ENCODE measurements at regions not wholly inside any gene's neighbourhood (a gene's known extent, or its start where the extent isn't known, plus 50 kb on each side); places are given as distances from the start of the nearest gene placed in this dataset.

DNA sequence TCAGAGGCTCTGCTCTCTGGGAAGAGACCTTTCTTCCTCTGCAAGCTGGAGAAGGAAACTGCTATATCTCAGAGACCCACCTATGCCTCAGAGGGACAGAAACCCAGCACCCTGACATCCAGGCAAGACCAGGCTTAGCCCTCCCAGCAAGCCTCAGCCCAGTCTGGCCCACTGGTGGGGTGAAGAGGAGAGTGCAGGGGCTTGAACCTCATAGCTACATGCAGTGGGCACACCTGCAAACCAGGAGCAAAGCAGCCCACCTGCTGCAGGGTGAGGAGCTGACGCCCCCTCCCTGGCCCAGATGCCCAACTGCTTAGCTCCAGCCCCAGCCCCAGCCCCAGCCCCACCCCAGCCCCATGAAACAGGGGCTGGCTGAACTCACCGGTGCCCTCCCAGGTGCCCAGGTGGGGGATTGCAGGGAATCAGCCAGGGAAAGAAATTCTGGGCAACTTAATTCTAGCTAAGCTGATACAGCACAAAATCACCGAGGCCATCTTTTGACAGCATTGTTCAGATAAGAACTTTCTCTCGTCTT is 246.8 kb downstream of the BUD13 start:
- Histone ChIP-seq H3K27me3 (ENCODE audit: control insufficient read depth, insufficient read depth, low read length) (no peaks in the 10 kb centered on the region), H3K4me3 (ENCODE audit: low read length in 3 of 3) (no peak overlapping the region), H3K9me3 (ENCODE audit: control insufficient read depth in 2 of 3, insufficient read depth in 1 of 3, low read length in 3 of 3) (peaks cover 0 to 7% (median 2%) of the 10 kb centered on the region in 3 donors), H3K27ac (ENCODE audit: low read depth in 2 of 2, low read length in 2 of 2) (no peak overlapping the region), H3K9ac (ENCODE audit: low read length in 3 of 3) (no peak overlapping the region), H3K4me1 (ENCODE audit: control insufficient read depth in 2 of 3, insufficient read depth in 2 of 3, low read depth in 1 of 3, low read length in 3 of 3) (no peaks in the 10 kb centered on the region), H3K36me3 (ENCODE audit: control insufficient read depth in 2 of 3, insufficient read depth in 3 of 3, low read length in 3 of 3) (no peaks in the 10 kb centered on the region)
- DNase-seq (no peak), FAIRE-seq (no peak)
- TF ChIP-seq, protein P1, sequence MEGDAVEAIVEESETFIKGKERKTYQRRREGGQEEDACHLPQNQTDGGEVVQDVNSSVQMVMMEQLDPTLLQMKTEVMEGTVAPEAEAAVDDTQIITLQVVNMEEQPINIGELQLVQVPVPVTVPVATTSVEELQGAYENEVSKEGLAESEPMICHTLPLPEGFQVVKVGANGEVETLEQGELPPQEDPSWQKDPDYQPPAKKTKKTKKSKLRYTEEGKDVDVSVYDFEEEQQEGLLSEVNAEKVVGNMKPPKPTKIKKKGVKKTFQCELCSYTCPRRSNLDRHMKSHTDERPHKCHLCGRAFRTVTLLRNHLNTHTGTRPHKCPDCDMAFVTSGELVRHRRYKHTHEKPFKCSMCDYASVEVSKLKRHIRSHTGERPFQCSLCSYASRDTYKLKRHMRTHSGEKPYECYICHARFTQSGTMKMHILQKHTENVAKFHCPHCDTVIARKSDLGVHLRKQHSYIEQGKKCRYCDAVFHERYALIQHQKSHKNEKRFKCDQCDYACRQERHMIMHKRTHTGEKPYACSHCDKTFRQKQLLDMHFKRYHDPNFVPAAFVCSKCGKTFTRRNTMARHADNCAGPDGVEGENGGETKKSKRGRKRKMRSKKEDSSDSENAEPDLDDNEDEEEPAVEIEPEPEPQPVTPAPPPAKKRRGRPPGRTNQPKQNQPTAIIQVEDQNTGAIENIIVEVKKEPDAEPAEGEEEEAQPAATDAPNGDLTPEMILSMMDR (IDR thresholded peaks at IDR 0.05; ENCODE audit: borderline replicate concordance, extremely low read depth, insufficient read depth): no peak
- intact Hi-C loops (cut with DNase I): no loop called here

DNA sequence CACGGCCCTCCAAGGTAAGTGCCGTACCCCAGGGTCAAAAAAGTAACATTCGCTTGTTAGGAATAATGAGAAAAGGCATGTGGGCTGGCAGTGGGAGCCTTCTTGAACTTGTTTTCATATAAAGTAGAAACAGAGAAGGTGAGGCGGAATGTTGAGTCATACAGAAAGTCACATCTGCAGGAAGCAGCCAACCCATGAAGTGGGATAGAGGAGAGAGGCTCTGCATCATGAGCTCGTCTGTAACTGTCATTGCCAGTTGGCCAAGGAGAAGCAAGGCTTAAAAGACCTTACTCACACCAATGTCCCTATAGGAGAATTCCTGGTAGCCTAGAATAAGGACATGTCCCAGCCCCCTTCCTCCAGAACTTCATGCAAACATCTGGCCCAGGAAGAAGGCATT is 253.3 kb downstream of the BUD13 start:
- TF ChIP-seq, protein P1 (IDR thresholded peaks at IDR 0.05; ENCODE audit: borderline replicate concordance, extremely low read depth, insufficient read depth): no peak
- intact Hi-C loops (cut with DNase I): no loop called here
- FAIRE-seq: no peak

DNA sequence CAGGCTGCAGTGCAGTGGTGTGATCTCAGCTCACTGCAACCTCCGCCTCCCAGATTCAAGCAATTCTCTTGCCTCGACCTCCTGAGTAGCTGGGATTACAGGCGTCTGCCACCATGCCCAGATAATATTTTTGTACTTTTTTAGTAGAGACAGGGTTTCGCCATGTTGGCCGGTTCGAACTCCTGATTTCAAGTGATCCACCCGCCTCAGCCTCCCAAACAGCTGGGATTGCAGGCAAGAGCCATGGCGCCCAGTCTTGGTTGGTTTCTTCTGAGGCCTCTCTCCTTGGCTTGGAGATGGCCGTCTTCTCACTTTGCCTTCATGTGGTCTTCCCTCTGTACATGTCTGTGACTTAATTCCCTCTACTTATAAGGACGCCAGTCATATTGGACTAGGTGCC is 254.6 kb downstream of the BUD13 start:
- Histone ChIP-seq H3K27ac (ENCODE audit: low read depth in 2 of 2, low read length in 2 of 2) (no peak overlapping the region), H3K27me3 (ENCODE audit: control insufficient read depth, insufficient read depth, low read length) (peaks cover 2% of the 10 kb centered on the region), H3K4me1 (ENCODE audit: control insufficient read depth in 2 of 3, insufficient read depth in 2 of 3, low read depth in 1 of 3, low read length in 3 of 3) (no peaks in the 10 kb centered on the region), H3K36me3 (ENCODE audit: control insufficient read depth in 2 of 3, insufficient read depth in 3 of 3, low read length in 3 of 3) (no peaks in the 10 kb centered on the region), H3K9ac (ENCODE audit: low read length in 3 of 3) (no peak overlapping the region), H3K9me3 (ENCODE audit: control insufficient read depth in 2 of 3, insufficient read depth in 1 of 3, low read length in 3 of 3) (no peaks in the 10 kb centered on the region), H3K4me3 (ENCODE audit: low read length in 3 of 3) (no peak overlapping the region)
- no peak for DNase-seq
- no peak for FAIRE-seq
- TF ChIP-seq, protein P1 (IDR thresholded peaks at IDR 0.05; ENCODE audit: borderline replicate concordance, extremely low read depth, insufficient read depth): no peak
- intact Hi-C loops (cut with DNase I): no loop called here

More for the DNA sequence above, 253.3 kb downstream of the BUD13 start:
- H3K36me3 ChIP-seq (ENCODE audit: control insufficient read depth in 2 of 3, insufficient read depth in 3 of 3, low read length in 3 of 3): no peaks in the 10 kb centered on the region
- H3K27ac ChIP-seq (ENCODE audit: low read depth in 2 of 2, low read length in 2 of 2): no peak overlapping the region
- no peaks in the 10 kb centered on the region for H3K4me1 ChIP-seq (ENCODE audit: control insufficient read depth in 2 of 3, insufficient read depth in 2 of 3, low read depth in 1 of 3, low read length in 3 of 3)
- no peaks in the 10 kb centered on the region for H3K27me3 ChIP-seq (ENCODE audit: control insufficient read depth, insufficient read depth, low read length)
- H3K9ac ChIP-seq (ENCODE audit: low read length in 3 of 3): no peak overlapping the region
- no peak for DNase-seq
- no peaks in the 10 kb centered on the region for H3K9me3 ChIP-seq (ENCODE audit: control insufficient read depth in 2 of 3, insufficient read depth in 1 of 3, low read length in 3 of 3)
- H3K4me3 ChIP-seq (ENCODE audit: low read length in 3 of 3): no peak overlapping the region

DNA sequence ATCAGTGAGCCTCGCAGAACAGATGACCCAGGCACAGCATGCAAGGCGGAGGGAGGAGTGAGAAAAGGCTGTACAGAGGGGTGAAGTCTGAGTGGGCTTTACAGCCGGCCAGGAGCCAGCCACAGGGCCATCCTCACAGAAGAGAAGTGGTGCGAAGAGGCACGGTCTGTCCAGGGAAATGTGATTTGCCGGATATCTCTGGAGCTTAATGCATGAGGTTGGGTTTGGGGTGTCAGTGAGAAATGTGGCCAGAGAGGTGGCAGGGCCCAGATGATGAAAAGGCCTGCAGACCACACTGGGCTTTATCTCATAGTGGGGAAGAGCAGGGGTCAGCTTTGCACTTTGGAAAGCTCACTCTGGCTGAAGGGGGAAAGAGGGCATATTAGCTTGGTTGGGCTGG is 255.2 kb downstream of the BUD13 start:
- FAIRE-seq: no peak
- no peak overlapping the region for H3K27ac ChIP-seq (ENCODE audit: low read depth in 2 of 2, low read length in 2 of 2)
- no peak overlapping the region for H3K9ac ChIP-seq (ENCODE audit: low read length in 3 of 3)
- TF ChIP-seq, protein P1 (IDR thresholded peaks at IDR 0.05; ENCODE audit: borderline replicate concordance, extremely low read depth, insufficient read depth): no peak
- DNase-seq: no peak
- H3K9me3 ChIP-seq (ENCODE audit: control insufficient read depth in 2 of 3, insufficient read depth in 1 of 3, low read length in 3 of 3): no peaks in the 10 kb centered on the region
- intact Hi-C loops (cut with DNase I): no loop called here
- H3K4me1 ChIP-seq (ENCODE audit: control insufficient read depth in 2 of 3, insufficient read depth in 2 of 3, low read depth in 1 of 3, low read length in 3 of 3): no peaks in the 10 kb centered on the region
- H3K36me3 ChIP-seq (ENCODE audit: control insufficient read depth in 2 of 3, insufficient read depth in 3 of 3, low read length in 3 of 3): no peaks in the 10 kb centered on the region
- H3K27me3 ChIP-seq (ENCODE audit: control insufficient read depth, insufficient read depth, low read length): peaks cover 2% of the 10 kb centered on the region
- no peak overlapping the region for H3K4me3 ChIP-seq (ENCODE audit: low read length in 3 of 3)
